GM19351 (cell line): ENCODE measurements at regions not wholly inside any gene's neighbourhood (a gene's known extent, or its start where the extent isn't known, plus 50 kb on each side); places are given as distances from the start of the nearest gene placed in this dataset.
"Not testable (repeated sequence)": the region's sequence is repeated elsewhere in the genome, so short reads cannot be mapped to it uniquely, and the experiment has no call there.

Experiments used
- ATAC-seq: cut with Tn5 transposase; IDR thresholded peaks from one replicate; pipeline ENCODE4 v1.9.1; 2021; ENCODE audit warnings: mild to moderate bottlenecking, moderate library complexity; ENCODE audit not compliant: unreplicated experiment

GRCh38 chr1:5603353-5604104 is 388.7 kb downstream of the NPHP4 start:
- no peak for ATAC-seq

- not testable (repeated sequence) for ATAC-seq
These were observed 389.5 kb downstream of the NPHP4 start for GRCh38 chr1:5602718-5603117.

GRCh38 chr1:5601516-5601915 is 390.7 kb downstream of the NPHP4 start:
- no peak for ATAC-seq

DNA sequence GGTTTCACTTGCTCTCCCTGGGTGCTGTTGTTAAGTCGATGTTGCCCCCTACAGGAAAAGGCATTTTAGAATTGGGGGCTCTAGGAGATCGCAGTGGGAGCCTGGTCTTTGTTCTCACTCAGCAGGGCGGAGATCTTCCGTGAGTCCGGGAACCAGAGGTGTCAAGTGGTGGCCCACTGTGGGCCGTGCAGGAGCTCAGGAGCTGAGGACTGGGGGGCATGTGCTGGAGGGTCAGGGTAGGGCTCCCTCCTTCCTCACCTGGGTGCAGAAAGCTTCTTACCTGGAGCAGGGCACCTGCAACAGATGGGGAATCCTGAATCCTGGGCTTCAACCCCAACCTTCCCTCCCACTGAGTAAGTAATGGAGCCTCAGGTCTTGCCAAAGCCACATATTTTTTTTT is 392.7 kb downstream of the NPHP4 start:
- no peak for ATAC-seq

GRCh38 chr1:5598824-5599395 is 393.3 kb downstream of the NPHP4 start:
- ATAC-seq: no peak

GRCh38 chr1:5597991-5598823 is 394.0 kb downstream of the NPHP4 start:
- ATAC-seq: no peak

DNA sequence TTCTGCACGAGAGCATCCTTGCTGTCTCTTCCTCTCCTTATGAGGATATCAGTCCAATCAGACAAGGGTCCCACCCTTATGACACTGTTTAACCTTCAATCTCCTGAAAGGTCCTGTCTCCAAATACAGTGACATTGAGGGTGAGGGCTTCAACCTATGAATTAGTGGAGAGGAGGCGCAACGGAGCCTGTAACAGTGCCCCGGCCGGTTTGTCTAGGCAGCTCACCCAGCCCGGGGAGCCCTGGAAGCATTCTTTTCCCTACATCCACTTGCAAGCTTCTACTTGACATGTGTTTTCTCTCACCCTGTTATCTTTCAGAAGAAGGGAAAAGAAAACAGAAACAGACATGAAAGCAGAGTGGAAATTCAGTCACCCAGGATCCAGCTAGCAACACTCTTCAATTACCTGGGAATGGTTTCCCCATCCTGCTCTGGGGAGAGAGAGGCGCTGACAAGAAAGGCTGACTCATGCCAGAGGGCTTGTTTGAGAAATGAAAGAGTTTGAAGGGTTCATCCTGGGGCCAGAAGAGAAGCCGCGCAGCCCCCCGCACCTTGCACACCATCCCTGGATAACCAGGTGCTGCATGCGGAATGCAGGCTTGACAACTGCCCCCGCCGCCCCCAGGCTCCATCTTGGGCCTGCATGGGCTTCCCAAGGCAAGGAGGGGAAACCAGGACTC is 394.9 kb downstream of the NPHP4 start:
- ATAC-seq: no peak

DNA sequence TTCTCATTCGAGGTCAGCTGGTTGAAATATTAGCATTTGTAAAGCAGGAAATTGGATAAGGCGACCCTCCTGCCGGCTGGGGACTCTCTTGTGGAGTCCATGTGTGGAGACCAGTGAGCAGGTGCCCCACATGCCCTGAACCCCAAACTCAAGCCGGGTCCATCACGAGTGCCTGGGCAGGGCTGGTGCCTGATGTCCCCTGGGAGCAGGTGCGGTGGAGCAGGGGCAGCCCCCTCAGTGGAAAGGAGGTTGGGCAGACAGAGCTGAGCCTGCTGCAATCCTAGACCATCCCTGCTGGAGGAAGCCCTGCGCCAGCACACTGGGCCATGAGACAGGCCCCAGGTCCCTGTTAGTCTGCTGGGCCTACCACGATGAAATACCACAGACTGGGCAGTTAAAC is 395.6 kb downstream of the NPHP4 start:
- ATAC-seq: no peak

DNA sequence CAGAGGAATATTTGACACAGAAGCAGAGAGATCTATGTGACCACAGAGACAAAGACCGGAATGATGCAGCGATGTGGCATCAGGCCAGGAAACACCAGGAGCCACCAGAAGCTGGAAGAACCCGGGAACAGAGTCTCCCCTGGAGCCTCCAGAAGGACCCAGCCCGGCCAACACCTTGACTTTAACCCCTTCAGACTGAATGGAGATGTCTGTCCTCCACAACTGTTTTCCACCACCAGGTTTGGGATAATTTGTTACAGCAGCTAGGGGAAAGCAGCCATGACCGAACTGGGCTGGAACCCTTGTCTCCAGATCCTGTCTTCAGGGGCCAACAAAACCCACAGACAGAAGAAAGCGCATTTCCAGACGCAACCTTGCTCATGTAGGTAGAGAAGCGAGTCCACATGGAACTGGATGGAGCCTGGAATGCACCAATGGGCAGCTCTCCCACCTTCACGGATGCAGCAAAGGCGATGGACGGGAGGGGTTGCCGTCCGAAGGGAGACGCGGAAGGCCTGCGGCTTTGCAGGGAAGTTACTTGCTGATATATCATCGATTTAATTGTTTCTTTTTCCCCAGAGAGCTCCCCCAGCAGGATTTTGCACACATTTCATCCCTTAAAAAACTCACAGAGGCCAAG is 396.6 kb downstream of the NPHP4 start:
- ATAC-seq: no peak

- ATAC-seq: no peak
These were observed 397.9 kb downstream of the NPHP4 start for GRCh38 chr1:5594056-5594956.

DNA sequence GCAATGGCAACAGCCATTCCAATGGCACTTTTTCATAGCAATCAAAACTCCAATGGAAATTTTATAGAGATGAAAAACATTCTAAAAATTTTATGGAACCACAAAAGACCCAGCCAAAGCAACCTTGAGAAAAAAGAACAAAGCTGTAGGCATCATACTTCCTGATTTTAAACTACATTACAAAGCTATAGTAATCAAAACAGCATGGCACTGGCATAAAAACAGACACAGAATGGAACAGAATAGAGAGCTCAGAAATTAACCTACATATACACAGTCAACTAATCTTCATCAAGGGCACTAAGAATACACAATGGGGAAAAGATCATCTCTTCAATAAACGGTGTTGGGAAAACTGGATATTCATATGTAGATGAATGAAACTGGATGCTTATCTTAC is 401.5 kb downstream of the NPHP4 start:
- no peak for ATAC-seq

- ATAC-seq: no peak
These were observed 405.6 kb downstream of the NPHP4 start for GRCh38 chr1:5586629-5587028.

GRCh38 chr1:5585256-5585655 is 407.0 kb downstream of the NPHP4 start:
- no peak for ATAC-seq

- ATAC-seq: no peak
These were observed 411.3 kb downstream of the NPHP4 start for GRCh38 chr1:5580926-5581325.

GRCh38 chr1:5579966-5580365 is 412.3 kb downstream of the NPHP4 start:
- ATAC-seq: no peak

- ATAC-seq: no peak
These were observed 413.5 kb downstream of the NPHP4 start for GRCh38 chr1:5578690-5579089.

DNA sequence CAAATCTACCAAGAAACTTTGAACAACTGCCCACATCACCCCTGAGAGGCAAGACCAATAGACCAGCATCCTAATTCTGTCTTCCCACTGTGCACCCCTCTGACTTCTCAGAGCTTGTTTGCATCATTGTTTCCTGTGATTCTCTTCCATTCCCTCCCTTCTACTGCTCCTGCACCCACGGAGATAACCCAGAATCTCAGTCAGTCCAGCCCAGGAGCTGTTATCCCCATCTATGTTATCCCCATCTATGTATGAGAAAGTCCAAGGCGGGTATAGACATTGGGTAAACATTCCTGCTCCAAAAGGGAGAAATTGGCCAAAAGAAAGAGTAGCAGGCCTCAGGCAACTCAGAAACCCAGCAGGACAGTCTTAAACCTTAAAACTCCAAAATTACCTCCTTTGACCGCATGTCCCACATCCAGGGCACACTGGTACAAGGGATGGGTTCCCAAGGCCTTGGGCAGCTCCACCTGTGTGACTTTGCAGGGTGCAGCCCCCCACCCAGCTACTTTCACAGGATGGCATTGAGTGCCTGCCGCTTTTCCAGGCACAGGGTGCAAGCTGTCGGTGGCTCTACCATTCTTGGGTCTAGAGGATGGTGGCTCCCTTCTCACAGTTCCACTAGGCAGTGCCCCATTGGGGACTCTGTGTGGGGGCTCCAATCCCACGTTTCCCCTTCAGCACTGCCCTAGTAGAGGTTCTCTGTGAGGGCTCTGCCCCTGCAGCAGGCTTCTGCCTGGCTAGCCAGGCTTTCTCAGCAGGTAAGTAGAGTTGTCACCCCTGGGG is 414.8 kb downstream of the NPHP4 start:
- no peak for ATAC-seq

DNA sequence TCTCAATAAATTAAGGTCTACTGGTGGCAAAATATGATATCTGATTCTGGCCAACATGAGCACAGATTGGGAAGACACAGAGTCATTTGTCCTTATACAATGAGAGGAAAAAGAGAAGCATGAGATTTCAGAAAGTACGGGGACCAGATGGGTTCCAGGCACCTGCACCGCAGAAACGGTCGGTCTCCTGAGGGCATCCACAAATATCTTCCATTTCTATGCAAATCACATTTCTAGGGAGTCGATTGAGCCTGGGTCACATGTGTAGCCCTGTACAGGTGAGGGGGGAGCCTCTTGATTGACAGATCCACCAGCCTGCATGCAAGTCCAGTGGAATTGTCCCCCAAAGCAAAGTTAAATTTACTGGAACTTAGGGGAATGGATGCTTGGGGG is 415.6 kb downstream of the NPHP4 start:
- ATAC-seq: no peak

DNA sequence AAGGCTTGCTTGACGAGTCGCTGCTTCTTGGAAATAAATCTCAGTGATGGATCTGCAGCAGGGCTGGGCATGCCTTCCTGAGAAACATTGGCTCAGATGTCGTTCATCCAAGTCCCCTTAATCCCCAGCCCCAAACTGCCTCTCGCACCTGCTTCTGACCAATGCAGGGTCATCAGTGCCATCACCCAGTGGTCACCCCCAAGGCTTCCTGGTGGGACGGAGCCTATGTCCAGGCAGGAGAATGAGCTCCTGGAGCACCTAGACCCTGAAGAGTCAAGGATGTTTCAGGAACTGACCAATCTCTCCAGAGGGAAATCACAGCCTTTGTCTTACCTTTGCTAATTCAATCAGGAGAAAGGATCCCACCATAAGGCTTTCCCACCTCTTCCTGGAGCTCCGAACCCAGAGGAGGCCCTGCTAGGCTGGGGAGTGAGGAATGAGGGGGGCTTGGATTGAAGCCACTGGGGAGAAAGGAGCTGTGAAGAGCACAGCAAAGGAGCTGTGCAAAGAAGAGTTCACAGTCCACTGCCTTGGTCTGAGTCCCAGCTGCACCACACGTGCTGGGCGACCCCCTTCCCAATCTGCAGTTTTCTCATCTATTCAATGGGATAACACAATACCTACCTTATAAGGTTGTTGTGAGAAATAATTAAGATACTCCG is 416.1 kb downstream of the NPHP4 start:
- no peak for ATAC-seq
